NB4 (cell line): ENCODE measurements at regions not wholly inside any gene's neighbourhood (a gene's known extent, or its start where the extent isn't known, plus 50 kb on each side); places are given as distances from the start of the nearest gene placed in this dataset.

Source experiments
- DNase-seq: peaks from one replicate; pipeline ENCODE4 v3.0.0; 2010; ENCODE audit warnings: low read depth
- H3K4me3 ChIP-seq: one replicate; pipeline ENCODE4 v1.5.1; 2011; ENCODE audit warnings: mild to moderate bottlenecking, low read depth, low read length, moderate library complexity
- CTCF ChIP-seq: IDR thresholded peaks from one replicate; pipeline ENCODE4 v1.5.1; 2012; ENCODE audit warnings: low read depth, low read length
- MAX ChIP-seq: IDR thresholded peaks from 2 replicates; pipeline ENCODE4 v1.6.1; 2011; ENCODE audit warnings: low read depth, low read length
- MYC ChIP-seq: IDR thresholded peaks from 2 replicates; pipeline ENCODE4 v1.6.1; 2011; ENCODE audit warnings: low read depth, low read length
- POLR2A ChIP-seq: IDR thresholded peaks from 2 replicates; pipeline ENCODE4 v1.6.1; 2011; ENCODE audit warnings: mild to moderate bottlenecking; ENCODE audit not compliant: insufficient read length; ENCODE audit errors: extremely low read depth

GRCh38 chr18:53785811-53786210 is 438.7 kb downstream of the MBD2 start:
- H3K4me3 ChIP-seq: no peak overlapping the region
- no peak for DNase-seq
- no peak for TF ChIP-seq MYC
- no peak for TF ChIP-seq POLR2A
- TF ChIP-seq CTCF: no peak
- TF ChIP-seq MAX: no peak

- H3K4me3 ChIP-seq: no peak overlapping the region
- TF ChIP-seq POLR2A: no peak
- TF ChIP-seq MAX: no peak
- no peak for TF ChIP-seq MYC
- no peak for TF ChIP-seq CTCF
- DNase-seq: no peak
Observed at GRCh38 chr18:53784253-53784652, 440.2 kb downstream of the MBD2 start.

- TF ChIP-seq CTCF: no peak
- TF ChIP-seq MYC: no peak
- no peak for TF ChIP-seq MAX
- no peak for TF ChIP-seq POLR2A
- no peak overlapping the region for H3K4me3 ChIP-seq
- no peak for DNase-seq
Observed at GRCh38 chr18:53780666-53781065, 443.8 kb downstream of the MBD2 start.

GRCh38 chr18:53772293-53772692 is 452.2 kb downstream of the MBD2 start:
- no peak for DNase-seq
- H3K4me3 ChIP-seq: no peak overlapping the region
- no peak for TF ChIP-seq CTCF
- no peak for TF ChIP-seq MAX
- no peak for TF ChIP-seq POLR2A
- no peak for TF ChIP-seq MYC

GRCh38 chr18:53771664-53772063 is 452.8 kb downstream of the MBD2 start:
- DNase-seq: no peak
- TF ChIP-seq MAX (no peak), MYC (no peak), POLR2A (no peak)
- H3K4me3 ChIP-seq: no peak overlapping the region

GRCh38 chr18:53765211-53765610 is 459.3 kb downstream of the MBD2 start:
- TF ChIP-seq MYC (no peak), CTCF (no peak), POLR2A (no peak), MAX (no peak)
- DNase-seq: no peak
- no peak overlapping the region for H3K4me3 ChIP-seq
